MM.1S (cell line): ENCODE measurements at regions not wholly inside any gene's neighbourhood (a gene's known extent, or its start where the extent isn't known, plus 50 kb on each side); places are given as distances from the start of the nearest gene placed in this dataset.

Source experiments
- DNase-seq: peaks from one replicate; pipeline ENCODE4 v3.0.0-alpha.2; 2015
- H2AFZ ChIP-seq: fragments of 300-600 bp; sonication (generic); 2 replicates; pipeline ENCODE4 v1.6.0; 2016; ENCODE audit warnings: antibody characterized with exemption, low read length
- H3F3A ChIP-seq: fragments of 300-600 bp; sonication (generic); 2 replicates; pipeline ENCODE4 v1.6.1; 2016; ENCODE audit warnings: mild to moderate bottlenecking, antibody characterized with exemption, low read length, moderate library complexity, mixed read lengths; ENCODE audit not compliant: insufficient read depth
- H3K27ac ChIP-seq: fragments of 300-600 bp; sonication (generic); 2 replicates; pipeline ENCODE4 v1.5.1; 2016; ENCODE audit warnings: mild to moderate bottlenecking, low read length
- H3K27me3 ChIP-seq: fragments of 300-600 bp; sonication (generic); replicated peaks from 2 replicates; pipeline ENCODE4 v1.6.0; 2016; ENCODE audit warnings: low read length; ENCODE audit not compliant: insufficient read depth
- H3K36me3 ChIP-seq: fragments of 300-600 bp; sonication (generic); replicated peaks from 2 replicates; pipeline ENCODE4 v1.6.1; 2016; ENCODE audit warnings: mild to moderate bottlenecking, low read length, mixed read lengths; ENCODE audit not compliant: insufficient read depth
- H3K4me1 ChIP-seq: fragments of 300-600 bp; sonication (generic); 2 replicates; pipeline ENCODE4 v1.6.1; 2016; ENCODE audit warnings: low read length, mixed read lengths
- H3K4me2 ChIP-seq: fragments of 300-600 bp; sonication (generic); 2 replicates; pipeline ENCODE4 v1.6.0; 2016; ENCODE audit warnings: low read depth, low read length
- H3K4me3 ChIP-seq: fragments of 300-600 bp; sonication (generic); 2 replicates; pipeline ENCODE4 v1.5.1; 2016; ENCODE audit warnings: low read length, mixed read lengths
- H3K79me2 ChIP-seq: fragments of 300-600 bp; sonication (generic); 2 replicates; pipeline ENCODE4 v1.6.1; 2016; ENCODE audit warnings: mixed run types, low read length, mixed read lengths
- H3K9ac ChIP-seq: fragments of 300-600 bp; sonication (generic); 2 replicates; pipeline ENCODE4 v1.6.1; 2016; ENCODE audit warnings: low read length, mixed read lengths
- H3K9me2 ChIP-seq: fragments of 300-600 bp; sonication (generic); replicated peaks from 2 replicates; pipeline ENCODE4 v1.6.1; 2016; ENCODE audit warnings: mild to moderate bottlenecking, low read length, mixed read lengths; ENCODE audit not compliant: insufficient read depth
- H3K9me3 ChIP-seq: fragments of 300-600 bp; sonication (generic); replicated peaks from 2 replicates; pipeline ENCODE4 v1.6.1; 2016; ENCODE audit warnings: mild to moderate bottlenecking, low read length, mixed read lengths; ENCODE audit not compliant: insufficient read depth
- H4K20me1 ChIP-seq: fragments of 300-600 bp; sonication (generic); 2 replicates; pipeline ENCODE4 v1.6.1; 2016; ENCODE audit warnings: mild to moderate bottlenecking, low read length, moderate library complexity, mixed read lengths; ENCODE audit not compliant: insufficient read depth
- EZH2 ChIP-seq: fragments of 300-600 bp; sonication (generic); optimal IDR thresholded peaks from 2 replicates; pipeline ENCODE3; 2017; ENCODE audit warnings: low read depth, mild to moderate bottlenecking, antibody characterized with exemption, low read length, mixed read lengths
- EZH2phosphoT487 ChIP-seq: fragments of 300-600 bp; sonication (generic); IDR thresholded peaks from 2 replicates; pipeline ENCODE4 v1.6.1; 2018; ENCODE audit warnings: antibody characterized with exemption, low read length
- TF ChIP-seq, protein P1 (sequence below): fragments of 300-600 bp; sonication (generic); IDR thresholded peaks from 2 replicates; pipeline ENCODE4 v1.5.1; 2016; ENCODE audit warnings: antibody characterized with exemption, low read length, mixed read lengths

DNA sequence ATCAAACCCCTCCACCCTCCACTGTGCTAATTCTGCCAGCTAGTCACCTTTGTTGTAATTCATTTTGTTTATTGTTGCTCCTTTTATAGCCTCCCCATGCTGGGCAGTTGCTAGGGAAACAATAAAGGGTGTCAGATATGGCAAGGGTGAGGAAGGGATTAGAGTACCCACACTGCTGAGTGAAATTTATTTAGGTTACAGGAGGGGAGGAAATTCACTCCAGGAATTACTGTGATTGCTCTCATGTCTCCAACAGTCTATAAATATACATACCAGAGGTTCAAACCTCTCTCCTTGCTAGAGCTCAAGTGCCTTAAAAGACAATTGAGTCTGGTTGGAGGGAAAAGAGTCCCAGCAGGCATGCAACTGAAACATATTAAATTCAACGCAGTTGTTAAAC lies 90.6 kb upstream of the ADGRF1 start:
- no peaks in the 10 kb centered on the region for H3K9me3 ChIP-seq
- no peak overlapping the region for H2AFZ ChIP-seq
- no peaks in the 10 kb centered on the region for H3K79me2 ChIP-seq
- no peak for TF ChIP-seq EZH2phosphoT487
- no peak for TF ChIP-seq EZH2
- TF ChIP-seq, protein P1, sequence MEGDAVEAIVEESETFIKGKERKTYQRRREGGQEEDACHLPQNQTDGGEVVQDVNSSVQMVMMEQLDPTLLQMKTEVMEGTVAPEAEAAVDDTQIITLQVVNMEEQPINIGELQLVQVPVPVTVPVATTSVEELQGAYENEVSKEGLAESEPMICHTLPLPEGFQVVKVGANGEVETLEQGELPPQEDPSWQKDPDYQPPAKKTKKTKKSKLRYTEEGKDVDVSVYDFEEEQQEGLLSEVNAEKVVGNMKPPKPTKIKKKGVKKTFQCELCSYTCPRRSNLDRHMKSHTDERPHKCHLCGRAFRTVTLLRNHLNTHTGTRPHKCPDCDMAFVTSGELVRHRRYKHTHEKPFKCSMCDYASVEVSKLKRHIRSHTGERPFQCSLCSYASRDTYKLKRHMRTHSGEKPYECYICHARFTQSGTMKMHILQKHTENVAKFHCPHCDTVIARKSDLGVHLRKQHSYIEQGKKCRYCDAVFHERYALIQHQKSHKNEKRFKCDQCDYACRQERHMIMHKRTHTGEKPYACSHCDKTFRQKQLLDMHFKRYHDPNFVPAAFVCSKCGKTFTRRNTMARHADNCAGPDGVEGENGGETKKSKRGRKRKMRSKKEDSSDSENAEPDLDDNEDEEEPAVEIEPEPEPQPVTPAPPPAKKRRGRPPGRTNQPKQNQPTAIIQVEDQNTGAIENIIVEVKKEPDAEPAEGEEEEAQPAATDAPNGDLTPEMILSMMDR: no peak
- H3K4me1 ChIP-seq: no peaks in the 10 kb centered on the region
- H3K36me3 ChIP-seq: no peaks in the 10 kb centered on the region
- no peaks in the 10 kb centered on the region for H3F3A ChIP-seq
- no peak overlapping the region for H3K4me2 ChIP-seq
- no peak overlapping the region for H3K9ac ChIP-seq
- H3K9me2 ChIP-seq: no peaks in the 10 kb centered on the region
- no peak overlapping the region for H3K27ac ChIP-seq
- H3K27me3 ChIP-seq: no peaks in the 10 kb centered on the region
- no peak for DNase-seq
- H4K20me1 ChIP-seq: no peaks in the 10 kb centered on the region
- no peak overlapping the region for H3K4me3 ChIP-seq

DNA sequence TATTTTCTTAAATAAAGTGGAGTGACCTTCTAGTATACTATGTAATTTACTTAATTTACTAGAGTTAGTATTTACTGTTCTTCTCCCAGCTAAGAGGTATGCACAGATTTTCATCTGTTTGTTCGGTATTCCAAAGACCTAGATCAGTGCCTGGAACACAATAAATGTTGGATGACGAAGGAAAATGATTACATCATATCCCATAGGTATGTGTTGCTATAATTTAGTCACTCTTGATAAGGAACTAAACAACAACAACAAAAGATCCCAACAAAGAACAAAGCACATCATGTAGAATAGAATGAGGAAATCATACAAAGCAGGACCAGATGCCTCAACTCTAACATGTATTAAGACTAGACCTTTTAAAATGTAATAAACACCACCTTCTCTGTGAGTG lies 89.6 kb upstream of the ADGRF1 start:
- Histone ChIP-seq H4K20me1 (no peaks in the 10 kb centered on the region), H3K27me3 (no peaks in the 10 kb centered on the region), H3K4me3 (no peak overlapping the region), H3K4me2 (no peak overlapping the region), H3K9me2 (no peaks in the 10 kb centered on the region), H3K4me1 (no peaks in the 10 kb centered on the region), H3K9me3 (no peaks in the 10 kb centered on the region), H3K79me2 (no peaks in the 10 kb centered on the region), H3F3A (no peaks in the 10 kb centered on the region), H3K9ac (no peak overlapping the region), H2AFZ (no peak overlapping the region), H3K36me3 (no peaks in the 10 kb centered on the region), H3K27ac (no peak overlapping the region)
- TF ChIP-seq EZH2 (no peak), EZH2phosphoT487 (no peak)
- TF ChIP-seq, protein P1: no peak
- no peak for DNase-seq

DNA sequence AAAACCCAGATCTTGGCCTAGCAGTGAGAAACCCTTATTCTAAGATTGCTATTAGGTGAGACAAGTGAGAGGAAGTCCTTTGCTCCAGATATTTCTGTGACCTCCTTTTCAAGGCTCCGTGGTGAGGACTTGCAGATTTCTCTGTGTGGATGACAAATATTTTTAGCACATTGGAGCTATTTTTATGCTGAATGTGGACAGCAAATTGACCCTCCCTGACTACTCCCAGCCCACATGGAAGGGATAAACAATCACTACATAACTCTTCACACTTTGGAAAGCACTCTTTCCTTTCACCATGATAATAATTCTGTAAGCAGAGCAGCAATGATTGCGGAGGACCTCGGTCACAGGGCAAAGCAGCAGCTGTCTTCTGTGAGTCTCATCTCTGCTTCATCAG lies 88.0 kb upstream of the ADGRF1 start:
- no peak overlapping the region for H3K9ac ChIP-seq
- no peak overlapping the region for H2AFZ ChIP-seq
- H3K4me3 ChIP-seq: no peak overlapping the region
- no peaks in the 10 kb centered on the region for H3K4me1 ChIP-seq
- no peaks in the 10 kb centered on the region for H4K20me1 ChIP-seq
- no peaks in the 10 kb centered on the region for H3F3A ChIP-seq
- H3K9me2 ChIP-seq: no peaks in the 10 kb centered on the region
- H3K27me3 ChIP-seq: no peaks in the 10 kb centered on the region
- no peak overlapping the region for H3K27ac ChIP-seq
- H3K9me3 ChIP-seq: no peaks in the 10 kb centered on the region
- no peaks in the 10 kb centered on the region for H3K36me3 ChIP-seq
- TF ChIP-seq EZH2phosphoT487 (no peak), EZH2 (no peak)
- no peak overlapping the region for H3K4me2 ChIP-seq
- no peak for DNase-seq
- H3K79me2 ChIP-seq: no peaks in the 10 kb centered on the region

DNA sequence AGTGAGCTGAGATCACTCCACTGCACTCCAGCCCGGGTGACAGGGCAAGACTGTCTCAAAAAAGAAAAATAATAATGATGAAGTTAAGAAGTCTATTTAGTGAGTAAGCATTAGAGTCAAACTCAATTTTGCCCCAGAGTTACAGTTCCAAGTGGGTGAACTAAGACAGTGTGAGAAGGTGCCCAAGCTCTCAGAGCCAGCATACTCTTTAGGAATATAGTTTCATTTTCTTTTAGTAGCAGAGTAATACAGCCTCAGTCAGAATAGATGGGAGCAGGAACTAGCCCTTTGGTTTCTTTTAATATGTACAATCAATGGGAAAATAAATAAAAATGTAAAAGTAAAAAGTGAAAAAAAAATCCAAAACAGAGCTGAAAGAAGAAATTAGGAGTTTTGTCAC lies 87.0 kb upstream of the ADGRF1 start:
- Histone ChIP-seq H2AFZ (no peak overlapping the region), H3K27me3 (no peaks in the 10 kb centered on the region), H3K79me2 (no peaks in the 10 kb centered on the region), H3K4me3 (no peak overlapping the region), H3K4me1 (no peaks in the 10 kb centered on the region), H3F3A (no peaks in the 10 kb centered on the region), H3K9me3 (no peaks in the 10 kb centered on the region), H3K4me2 (no peak overlapping the region), H4K20me1 (no peaks in the 10 kb centered on the region), H3K9ac (no peak overlapping the region), H3K9me2 (no peaks in the 10 kb centered on the region), H3K36me3 (no peaks in the 10 kb centered on the region), H3K27ac (no peak overlapping the region)
- TF ChIP-seq, protein P1: no peak
- TF ChIP-seq EZH2: no peak
- TF ChIP-seq EZH2phosphoT487: no peak
- no peak for DNase-seq
